Aorta (tissue), 5 donors: ENCODE measurements at regions not wholly inside any gene's neighbourhood (a gene's known extent, or its start where the extent isn't known, plus 50 kb on each side); places are given as distances from the start of the nearest gene placed in this dataset.
"Not testable (repeated sequence)": the region's sequence is repeated elsewhere in the genome, so short reads cannot be mapped to it uniquely, and the experiment has no call there.

Experiments
- ATAC-seq: fragments of 200-7000 bp; cut with Tn5 transposase; one replicate; pipeline ENCODE4 v1.9.1; 2022; ENCODE audit warnings: moderate library complexity; ENCODE audit not compliant: low FRiP score
- DNase-seq, 2 donors: peaks; one replicate each; pipeline ENCODE4 v3.0.0-alpha.2; 2020
- H3K27ac ChIP-seq, 2 donors: one replicate each; pipeline ENCODE4 v1.5.1; 2013; ENCODE audit warnings: low read length in 2 of 2, mild to moderate bottlenecking in 2 of 2, moderate library complexity in 2 of 2, control low read depth in 1 of 2, inconsistent platforms in 1 of 2, low read depth in 1 of 2
- H3K27me3 ChIP-seq, 2 donors: one replicate each; pipeline ENCODE4 v1.6.1; 2013; ENCODE audit warnings: control low read depth in 1 of 2, low read length in 1 of 2, mild to moderate bottlenecking in 1 of 2, moderate library complexity in 1 of 2; ENCODE audit not compliant: insufficient read depth in 2 of 2, control insufficient read depth in 1 of 2
- H3K36me3 ChIP-seq, 2 donors: one replicate each; pipeline ENCODE4 v1.6.1; 2013; ENCODE audit warnings: control low read depth in 1 of 2, low read length in 1 of 2, mild to moderate bottlenecking in 1 of 2; ENCODE audit not compliant: insufficient read depth in 2 of 2, control insufficient read depth in 1 of 2
- H3K4me1 ChIP-seq, 2 donors: one replicate each; pipeline ENCODE4 v1.6.1; 2013; ENCODE audit warnings: low read length in 2 of 2, control low read depth in 1 of 2, mild to moderate bottlenecking in 1 of 2, moderate library complexity in 1 of 2; ENCODE audit not compliant: insufficient read depth in 2 of 2, control insufficient read depth in 1 of 2
- H3K4me3 ChIP-seq, 2 donors: one replicate each; pipeline ENCODE4 v1.5.1; 2013; ENCODE audit warnings: low read length in 2 of 2, control low read depth in 1 of 2, mild to moderate bottlenecking in 1 of 2
- H3K9me3 ChIP-seq: one replicate; pipeline ENCODE4 v1.6.1; 2013; ENCODE audit warnings: mild to moderate bottlenecking, low read length; ENCODE audit not compliant: control insufficient read depth
- WGBS, 2 donors: extraction: QIAGEN DNeasy Blood & Tissue Kit; methylation state at CpG; one replicate each; pipeline ENCODE4 v1.1.7; 2013; 5-methylcytosine and 5-hydroxymethylcytosine counted together
- intact Hi-C, 2 donors: fragments of 100-400 bp; cut with DNase I; formaldehyde crosslinking; loops; one replicate each; pipeline versions ENCODE4 v1.14.2 to v1.15.0; 2022
- donor health status: healthy with polysubstance abuse.
- donor health status: Bipolar disorder and iron deficiency.
- donor health status: DM: no; HTN: no; CAD: no.
- donor health status: DM: no; HTN: no; CAD: no.
- donor health status: DM: yes; HTN: yes; CAD: no.

GRCh38 chr13:109329175-109329574, 457.2 kb downstream of the IRS2 start:
- intact Hi-C loops = no loop called here
- ATAC-seq (no peak), DNase-seq (no peak)
- Histone ChIP-seq H3K27me3 (no peaks in the 10 kb centered on the region), H3K36me3 (no peaks in the 10 kb centered on the region), H3K4me1 (no peaks in the 10 kb centered on the region), H3K9me3 (peaks cover 1% of the 10 kb centered on the region), H3K4me3 (no peak overlapping the region), H3K27ac (no peak overlapping the region)
- 94 to 99% methylated on average over 4 of the region's 4 CpGs for WGBS, 2 donors

GRCh38 chr13:109326601-109327000, 459.8 kb downstream of the IRS2 start:
- ATAC-seq (no peak), DNase-seq (no peak)
- Histone ChIP-seq H3K4me3 (no peak overlapping the region), H3K27ac (no peak overlapping the region), H3K27me3 (no peaks in the 10 kb centered on the region), H3K9me3 (peaks cover 1% of the 10 kb centered on the region), H3K4me1 (no peaks in the 10 kb centered on the region), H3K36me3 (no peaks in the 10 kb centered on the region)
- WGBS, 2 donors = 93 to 95% methylated on average over 9 of the region's 9 CpGs
- intact Hi-C loops = no loop called here

- no peak overlapping the region for H3K4me3 ChIP-seq
- intact Hi-C loops = no loop called here
- no peaks in the 10 kb centered on the region for H3K4me1 ChIP-seq
- DNase-seq (no peak), ATAC-seq (no peak)
- H3K36me3 ChIP-seq = no peaks in the 10 kb centered on the region
- no peak overlapping the region for H3K27ac ChIP-seq
- WGBS, 2 donors = 77 to 87% methylated on average over 4 of the region's 4 CpGs
- no peaks in the 10 kb centered on the region for H3K27me3 ChIP-seq
- no peaks in the 10 kb centered on the region for H3K9me3 ChIP-seq
Observed at GRCh38 chr13:109323338-109323737, 463.0 kb downstream of the IRS2 start.

DNA sequence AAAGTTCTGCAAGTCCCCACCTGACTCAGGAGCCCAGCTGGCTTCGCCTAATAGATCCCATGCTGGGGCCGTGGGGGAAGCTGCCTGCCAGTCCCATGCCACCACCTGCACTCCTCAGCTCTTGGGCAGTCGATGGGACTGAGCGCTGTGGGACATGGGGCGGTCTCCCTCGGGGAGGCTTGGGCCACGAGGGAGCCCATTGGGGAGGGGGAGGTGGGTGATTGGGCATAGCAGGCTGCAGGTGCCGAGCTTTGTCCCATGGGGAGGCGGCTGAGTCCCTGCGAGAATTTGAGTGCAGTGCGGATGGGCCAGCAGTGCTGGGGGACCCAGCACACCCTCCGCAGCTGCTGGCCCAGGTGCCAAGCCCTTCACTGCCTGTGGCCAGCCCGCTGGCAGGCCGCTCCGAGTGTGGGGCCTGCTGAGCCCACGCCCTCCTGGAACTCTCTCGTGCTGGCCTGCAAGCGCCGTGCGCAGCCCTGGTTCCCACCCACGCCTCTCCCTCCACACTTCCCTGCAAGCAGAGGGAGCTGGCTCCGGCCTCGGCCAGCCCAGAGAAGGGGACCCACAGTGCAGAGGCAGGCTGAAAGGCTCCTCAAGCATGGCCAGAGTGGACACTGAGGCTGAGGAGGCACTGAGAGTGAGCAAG, 467.3 kb downstream of the IRS2 start:
- Histone ChIP-seq H3K4me1 (no peaks in the 10 kb centered on the region), H3K4me3 (no peak overlapping the region), H3K27ac (no peak overlapping the region), H3K9me3 (no peaks in the 10 kb centered on the region), H3K27me3 (no peaks in the 10 kb centered on the region), H3K36me3 (no peaks in the 10 kb centered on the region)
- 81 to 90% methylated on average over 23 of the region's 23 CpGs for WGBS, 2 donors
- ATAC-seq (no peak), DNase-seq (no peak)
- intact Hi-C loops = no loop called here

DNA sequence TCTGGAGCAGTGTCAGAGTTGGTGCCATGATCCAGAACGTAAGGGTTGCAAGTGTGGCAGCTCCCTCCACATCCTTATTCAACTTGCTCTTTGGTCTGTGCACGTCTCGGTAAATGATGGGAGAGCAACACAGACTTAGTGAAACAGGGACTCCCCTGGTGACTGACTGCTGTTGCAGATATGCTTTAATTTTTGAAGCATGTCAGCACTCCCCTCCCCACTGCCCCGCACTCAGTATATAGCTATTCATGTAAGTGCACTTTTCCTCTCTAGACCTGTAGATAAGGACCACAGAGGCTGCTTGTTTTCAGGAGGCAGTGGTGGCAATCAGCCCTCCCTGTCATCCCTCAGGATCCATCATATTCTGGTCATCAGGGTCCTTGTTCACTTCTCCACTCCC, 470.9 kb downstream of the IRS2 start:
- 87 to 93% methylated on average over 4 of the region's 4 CpGs for WGBS, 2 donors

DNA sequence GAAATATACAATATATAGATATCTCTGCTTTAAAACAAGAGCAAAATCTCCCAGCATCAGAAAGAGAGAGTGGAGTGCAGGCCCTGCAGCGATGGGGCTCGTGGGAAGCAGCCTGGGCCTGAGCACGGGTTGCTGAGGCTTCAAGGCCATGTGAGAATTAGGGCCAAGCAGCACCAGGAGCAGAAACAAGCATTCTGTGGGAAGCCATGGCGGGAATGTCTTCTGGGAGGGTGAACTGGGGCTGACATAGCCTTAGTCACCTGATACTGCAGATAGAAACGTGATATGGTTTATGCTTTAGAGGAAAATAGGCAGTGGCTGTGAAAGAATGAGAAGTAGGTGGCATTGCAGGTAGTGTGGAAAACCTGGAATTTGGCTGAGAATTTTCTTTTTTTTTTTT, 472.3 kb downstream of the IRS2 start:
- WGBS, 2 donors = 85 to 86% methylated on average over 5 of the region's 5 CpGs
- Histone ChIP-seq H3K36me3 (no peaks in the 10 kb centered on the region), H3K4me3 (no peak overlapping the region), H3K27ac (no peak overlapping the region), H3K27me3 (no peaks in the 10 kb centered on the region), H3K9me3 (no peaks in the 10 kb centered on the region), H3K4me1 (no peaks in the 10 kb centered on the region)
- DNase-seq (no peak), ATAC-seq (no peak)
- intact Hi-C loops = no loop called here

More for the DNA sequence above, 470.9 kb downstream of the IRS2 start:
- ATAC-seq = no peak
- H3K27ac ChIP-seq = no peak overlapping the region
- H3K4me1 ChIP-seq = no peaks in the 10 kb centered on the region
- DNase-seq = no peak
- intact Hi-C loops = no loop called here
- no peaks in the 10 kb centered on the region for H3K36me3 ChIP-seq
- H3K27me3 ChIP-seq = no peaks in the 10 kb centered on the region
- H3K9me3 ChIP-seq = no peaks in the 10 kb centered on the region
- H3K4me3 ChIP-seq = no peak overlapping the region

- Histone ChIP-seq H3K27me3 (no peaks in the 10 kb centered on the region), H3K4me1 (no peaks in the 10 kb centered on the region), H3K4me3 (no peak overlapping the region), H3K36me3 (no peaks in the 10 kb centered on the region), H3K9me3 (no peaks in the 10 kb centered on the region), H3K27ac (no peak overlapping the region)
- intact Hi-C loops = no loop called here
- no peak for DNase-seq
- ATAC-seq = no peak
Observed at GRCh38 chr13:109312399-109312798, 474.0 kb downstream of the IRS2 start.

GRCh38 chr13:109311431-109311976, 474.9 kb downstream of the IRS2 start:
- WGBS, 2 donors = 96% methylated on average over 30 to 33 of the region's 33 CpGs
- H3K4me3 ChIP-seq, intact Hi-C loops, H3K27ac ChIP-seq, DNase-seq, H3K27me3 ChIP-seq, H3K4me1 ChIP-seq, H3K36me3 ChIP-seq, ATAC-seq, H3K9me3 ChIP-seq: not testable (repeated sequence)

- no peak for DNase-seq
- ATAC-seq = no peak
- H3K4me3 ChIP-seq = no peak overlapping the region
- H3K27ac ChIP-seq = no peak overlapping the region
- 65 to 71% methylated on average over 12 of the region's 12 CpGs for WGBS, 2 donors
- no peaks in the 10 kb centered on the region for H3K36me3 ChIP-seq
- H3K27me3 ChIP-seq = no peaks in the 10 kb centered on the region
- no peaks in the 10 kb centered on the region for H3K9me3 ChIP-seq
- no peaks in the 10 kb centered on the region for H3K4me1 ChIP-seq
- intact Hi-C loops = no loop called here
Observed at GRCh38 chr13:109309625-109310363, 476.6 kb downstream of the IRS2 start.
